HG02840 (cell line): ENCODE measurements at regions not wholly inside any gene's neighbourhood (a gene's known extent, or its start where the extent isn't known, plus 50 kb on each side); places are given as distances from the start of the nearest gene placed in this dataset.

Experiments used
- ATAC-seq: cut with Tn5 transposase; IDR thresholded peaks from one replicate; pipeline ENCODE4 v1.9.1; 2021; ENCODE audit warnings: mild to moderate bottlenecking, moderate library complexity, moderate number of reproducible peaks; ENCODE audit not compliant: unreplicated experiment, low FRiP score

DNA sequence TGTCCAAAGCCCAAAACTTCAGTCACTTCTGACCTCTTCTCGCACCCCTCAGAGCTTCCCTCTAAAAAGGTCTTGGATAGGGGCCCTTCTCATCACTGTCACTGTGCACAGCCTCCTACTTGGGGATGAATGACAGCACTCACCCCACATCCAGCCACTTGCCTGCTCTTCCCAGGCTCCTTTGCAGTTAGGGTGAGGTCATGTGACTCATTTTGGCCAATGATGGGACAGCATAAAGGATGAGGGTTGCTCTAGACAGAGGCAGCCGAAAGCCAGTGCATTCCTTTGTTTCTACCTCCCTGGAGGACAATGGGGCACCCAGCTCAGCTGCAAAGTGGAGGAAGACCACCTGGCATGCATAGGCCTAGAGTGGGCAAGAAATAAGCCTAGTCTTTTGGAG, 1413.3 kb downstream of the TBC1D22A start:
- no peak for ATAC-seq

DNA sequence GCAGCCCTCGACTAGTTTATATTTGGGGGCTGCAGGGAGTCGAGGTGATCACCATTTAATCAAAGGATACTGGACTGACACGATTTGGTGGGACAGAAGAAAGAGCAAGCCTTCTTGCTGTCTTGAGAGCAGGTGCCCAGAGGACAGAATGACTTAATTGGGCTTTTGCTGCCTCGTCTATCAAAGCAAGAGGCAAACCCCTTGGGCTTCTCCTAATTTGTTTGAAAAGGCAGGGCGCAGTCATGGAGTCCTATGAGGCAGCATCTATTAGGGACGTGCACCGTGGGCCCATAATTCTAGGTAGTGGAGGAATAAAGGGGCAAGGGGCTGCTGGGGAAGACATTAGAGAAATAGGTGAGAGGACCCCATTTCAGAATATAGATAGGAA, 1411.3 kb downstream of the TBC1D22A start:
- ATAC-seq, result no peak

DNA sequence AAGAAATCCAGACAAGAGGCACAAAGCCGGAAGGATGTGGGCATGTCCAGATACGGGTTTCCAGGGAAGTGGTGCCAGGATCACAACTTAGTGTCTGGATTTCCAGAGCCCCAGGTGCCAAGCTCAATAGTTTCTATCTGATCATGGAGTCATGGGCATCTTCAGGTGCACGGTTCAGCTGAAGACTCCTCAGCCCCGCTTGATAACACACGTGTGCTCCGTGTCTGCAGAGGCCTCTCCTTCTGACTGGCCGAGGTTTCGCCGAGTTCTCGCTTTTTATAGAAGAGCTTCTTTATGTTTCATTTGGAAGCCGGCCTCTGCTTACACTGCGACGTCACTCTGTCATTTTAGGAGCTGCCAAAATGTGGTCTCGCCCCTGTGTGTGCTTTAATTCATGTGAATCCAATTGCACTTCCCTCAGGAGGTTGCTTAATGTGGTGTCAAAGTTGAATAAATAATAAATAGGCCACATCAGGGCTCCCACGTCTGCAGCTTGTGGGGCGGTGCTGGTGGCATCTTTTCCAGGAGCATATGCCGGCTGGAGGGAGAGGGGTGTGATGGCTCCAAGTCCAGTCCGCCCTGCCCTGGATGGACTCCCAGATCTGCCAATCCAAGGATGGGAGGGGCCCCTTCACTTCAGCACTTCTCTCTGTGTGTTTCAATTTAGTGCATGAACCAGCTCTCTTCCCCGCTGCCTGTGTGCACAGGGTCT, 1410.8 kb downstream of the TBC1D22A start:
- ATAC-seq, result no peak

DNA sequence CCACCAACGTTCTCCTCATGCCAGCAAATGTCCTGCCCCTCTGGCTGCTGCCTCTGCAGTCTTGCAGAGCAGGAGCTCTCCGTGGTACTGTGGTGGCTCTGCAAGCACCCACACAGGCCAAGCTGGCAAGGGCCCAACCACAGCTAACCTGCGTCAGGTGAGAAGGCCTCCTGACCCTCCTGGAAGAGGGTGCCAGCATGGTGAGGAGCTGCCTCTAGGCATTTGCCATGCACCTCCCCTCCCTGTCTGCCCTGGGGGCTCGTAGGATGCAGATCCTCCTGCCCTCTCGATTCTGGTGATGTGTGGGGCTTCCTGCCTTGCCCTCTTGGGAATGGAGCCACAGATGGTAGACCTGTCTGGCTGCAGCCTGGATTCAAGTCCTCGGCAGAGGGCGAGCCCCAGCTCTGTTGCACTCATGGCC, 1408.8 kb downstream of the TBC1D22A start:
- ATAC-seq, result no peak

DNA sequence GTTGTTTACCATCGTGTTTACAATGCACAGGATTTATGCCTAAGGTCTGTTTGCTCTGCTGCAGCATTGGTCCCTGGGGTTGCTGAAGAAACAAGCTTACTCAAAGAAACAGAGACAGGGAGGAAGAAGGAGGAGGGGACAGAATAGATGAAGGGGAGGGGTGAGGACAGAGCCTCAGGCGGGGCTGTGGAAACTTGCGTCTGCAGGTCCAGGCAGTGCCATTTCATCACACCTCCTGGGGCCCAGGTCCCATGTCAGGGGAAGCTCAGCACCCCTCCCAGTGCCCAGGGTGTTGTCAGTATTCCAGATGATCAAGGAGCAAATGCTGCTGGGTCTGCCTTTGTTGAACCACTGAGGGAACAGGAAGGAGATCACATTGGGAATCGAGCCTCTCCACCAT, 1406.8 kb downstream of the TBC1D22A start:
- ATAC-seq, result no peak

DNA sequence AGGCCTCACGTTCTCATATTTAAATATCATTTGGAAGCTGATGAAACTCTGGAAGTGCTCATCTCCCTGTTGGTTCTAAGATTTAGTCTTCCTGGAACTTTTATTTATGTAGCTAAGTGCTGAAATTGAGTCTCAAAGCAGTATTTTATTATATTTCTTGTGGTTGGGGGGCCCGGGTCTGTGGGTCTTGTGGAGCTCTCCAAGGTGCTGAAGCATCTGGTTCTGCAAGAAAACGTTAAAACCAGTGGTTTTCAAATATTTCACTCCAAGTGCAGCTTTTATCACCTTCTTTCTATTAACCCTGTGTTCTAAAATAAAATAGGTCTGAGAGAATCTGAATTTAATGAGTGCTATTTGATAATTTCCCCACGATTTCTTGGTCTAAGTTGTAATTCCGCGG, 1404.8 kb downstream of the TBC1D22A start:
- no peak for ATAC-seq

DNA sequence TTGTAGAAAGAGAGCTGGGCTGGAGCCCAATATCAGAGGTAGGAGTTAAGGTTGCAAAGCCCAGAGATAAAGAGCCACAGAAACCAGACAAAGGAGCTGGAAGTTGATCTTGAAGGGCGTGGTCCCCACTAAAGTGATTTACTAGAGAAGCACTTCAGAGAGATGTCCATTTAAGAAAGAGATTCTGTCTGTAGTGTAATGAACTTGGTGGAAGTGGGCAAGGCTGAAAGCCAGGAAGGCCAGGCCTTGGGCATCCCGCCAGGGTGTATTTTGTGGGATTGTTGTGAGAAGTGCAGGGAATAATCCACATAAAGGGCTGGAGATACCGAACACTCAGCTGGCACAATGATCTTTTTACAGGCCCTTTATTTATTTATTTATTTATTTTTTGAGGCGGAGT, 1398.8 kb downstream of the TBC1D22A start:
- no peak for ATAC-seq

DNA sequence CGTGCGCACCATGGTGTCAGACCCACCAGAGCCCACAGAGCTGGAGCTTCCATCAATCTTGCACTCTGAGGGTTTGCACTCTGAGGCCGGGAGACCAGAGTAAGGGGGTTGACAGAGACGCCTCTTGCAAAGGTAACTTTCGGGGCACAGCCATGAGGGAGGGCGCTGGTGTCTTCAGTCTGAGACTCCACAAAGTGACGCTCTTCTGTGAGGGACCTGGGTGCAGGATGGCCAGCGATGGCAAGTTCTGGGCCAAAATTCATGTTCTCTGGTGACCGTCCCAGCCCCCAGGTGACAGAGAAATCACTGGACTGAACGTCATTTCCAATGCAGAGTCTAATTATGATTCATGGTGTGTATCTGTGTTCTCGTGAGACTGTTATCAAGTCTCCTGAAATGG, 1395.2 kb downstream of the TBC1D22A start:
- no peak for ATAC-seq

DNA sequence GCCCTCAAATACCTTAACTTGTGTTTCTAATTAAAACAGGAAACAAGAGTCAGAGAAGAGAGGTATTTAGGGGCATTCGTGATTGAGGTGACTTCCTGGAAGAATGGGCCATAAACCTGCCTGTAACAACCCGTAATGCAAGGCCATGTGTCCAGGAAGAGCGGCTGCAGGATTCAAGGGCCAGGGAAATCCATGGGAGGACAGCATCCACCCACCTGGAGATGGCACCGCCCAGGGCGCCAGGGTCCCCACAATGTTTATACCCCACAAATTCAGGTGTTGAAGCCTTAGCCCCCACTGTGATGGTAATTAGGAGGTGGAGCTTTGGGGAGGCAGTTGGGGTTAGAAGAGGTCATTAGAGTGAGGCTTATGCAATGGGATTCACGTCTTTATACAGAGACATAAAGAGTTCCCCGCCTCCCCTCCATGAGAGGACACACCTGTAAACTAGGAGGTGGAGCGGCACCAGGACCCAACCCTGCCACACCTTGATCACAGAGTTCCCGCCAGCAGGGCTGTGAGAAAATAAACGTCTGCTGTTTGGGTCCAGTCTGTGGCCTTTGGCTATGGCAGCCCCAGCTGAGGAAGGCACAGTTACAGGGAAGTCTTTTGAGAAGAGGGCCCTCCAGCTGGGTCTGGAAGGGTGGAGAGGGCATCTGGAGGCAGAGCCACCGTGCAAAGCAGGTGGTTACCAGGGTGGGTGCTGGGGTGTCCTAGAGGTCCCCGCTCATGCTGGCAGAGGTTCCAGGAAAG, 1394.3 kb downstream of the TBC1D22A start:
- no peak for ATAC-seq

DNA sequence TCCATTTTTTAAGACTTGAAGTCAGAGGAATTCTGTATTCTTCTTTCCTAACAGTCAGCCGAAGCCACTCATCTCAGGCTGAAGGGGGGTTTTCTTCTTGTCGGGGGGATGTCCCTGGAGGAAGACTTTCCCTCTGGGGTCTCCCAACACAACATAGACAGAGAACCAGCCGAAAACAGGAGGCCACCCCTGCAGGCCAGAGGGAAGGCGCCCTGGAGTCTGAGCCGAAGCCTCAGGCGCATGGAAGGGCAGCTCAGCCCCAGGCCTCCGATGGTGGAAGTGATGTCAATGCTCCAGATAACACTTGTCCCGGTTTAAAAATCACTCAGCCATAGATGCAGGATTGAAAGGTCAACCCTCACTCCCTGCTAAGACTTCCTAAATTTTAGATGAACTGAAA, 1393.0 kb downstream of the TBC1D22A start:
- ATAC-seq, result no peak

DNA sequence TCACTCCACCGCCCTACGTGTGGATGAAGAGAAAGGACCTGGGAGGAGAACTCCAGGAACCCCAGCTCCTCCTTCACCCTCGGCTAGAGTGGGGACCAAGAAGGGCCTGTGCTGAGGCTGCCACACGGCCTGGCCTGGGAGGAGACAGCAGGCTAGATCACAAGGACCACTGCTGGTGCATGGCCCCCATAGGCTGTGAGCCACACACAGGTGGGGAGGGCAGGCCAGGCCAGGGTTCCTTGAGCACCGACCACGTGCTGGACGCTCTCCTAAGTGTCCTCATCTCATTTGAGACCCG, 1392.4 kb downstream of the TBC1D22A start:
- ATAC-seq, result no peak

DNA sequence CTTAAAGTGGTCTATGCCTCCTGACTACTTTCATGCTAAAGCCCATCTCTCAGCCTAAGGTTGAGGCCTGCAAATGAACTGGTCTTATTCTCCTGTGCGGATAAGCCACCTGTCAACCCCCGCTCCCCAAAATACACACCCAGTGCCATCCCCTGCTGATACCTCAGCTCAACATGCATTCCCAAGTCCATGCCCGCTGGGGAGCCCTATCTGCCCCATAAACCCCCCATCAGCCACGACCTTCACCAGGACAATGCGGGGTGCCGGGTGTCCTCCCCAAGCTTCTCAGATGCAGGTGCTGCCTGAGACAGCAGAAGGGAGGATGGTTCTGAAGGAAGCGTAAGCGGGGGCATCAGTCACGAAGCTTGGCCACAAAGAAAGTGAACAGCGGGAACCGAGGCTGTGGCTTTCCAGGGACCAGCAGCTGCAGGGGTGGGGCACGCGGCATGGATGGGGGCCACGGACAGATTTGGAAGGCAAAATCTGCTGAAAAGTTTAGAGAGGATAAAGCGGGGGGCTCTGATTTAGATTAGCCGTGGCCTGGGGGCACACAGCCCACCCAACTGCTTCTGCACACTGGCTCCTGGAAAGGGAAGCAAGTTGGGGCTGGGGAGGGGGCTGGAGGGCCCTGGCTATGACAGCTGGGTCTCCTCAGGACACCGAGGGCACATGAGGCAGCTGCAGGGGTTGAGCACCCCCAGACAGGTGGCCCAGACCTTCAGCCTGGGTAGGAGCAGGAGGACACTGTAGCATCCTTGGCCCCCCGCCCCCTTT, 1391.9 kb downstream of the TBC1D22A start:
- no peak for ATAC-seq

DNA sequence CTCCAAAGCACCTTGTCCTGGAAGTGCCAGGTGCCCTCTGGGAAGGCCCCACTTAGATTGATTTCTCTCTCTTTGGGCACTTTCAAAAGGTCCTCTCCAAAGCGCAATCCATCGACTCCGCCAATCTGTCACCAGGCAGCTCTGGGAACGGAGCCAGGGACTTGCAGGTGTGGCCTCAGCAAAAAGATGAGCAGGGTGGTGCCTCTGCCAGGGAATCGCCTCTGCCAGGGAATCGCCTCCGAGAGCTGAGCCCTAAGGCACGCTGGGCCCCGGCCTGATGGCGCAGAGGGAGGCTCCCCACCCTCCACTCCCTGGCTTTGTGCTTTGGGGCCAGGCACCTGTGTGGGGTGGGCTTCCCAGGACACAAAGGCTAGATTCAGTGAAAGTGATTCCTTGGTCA, 1391.3 kb downstream of the TBC1D22A start:
- ATAC-seq, result no peak

DNA sequence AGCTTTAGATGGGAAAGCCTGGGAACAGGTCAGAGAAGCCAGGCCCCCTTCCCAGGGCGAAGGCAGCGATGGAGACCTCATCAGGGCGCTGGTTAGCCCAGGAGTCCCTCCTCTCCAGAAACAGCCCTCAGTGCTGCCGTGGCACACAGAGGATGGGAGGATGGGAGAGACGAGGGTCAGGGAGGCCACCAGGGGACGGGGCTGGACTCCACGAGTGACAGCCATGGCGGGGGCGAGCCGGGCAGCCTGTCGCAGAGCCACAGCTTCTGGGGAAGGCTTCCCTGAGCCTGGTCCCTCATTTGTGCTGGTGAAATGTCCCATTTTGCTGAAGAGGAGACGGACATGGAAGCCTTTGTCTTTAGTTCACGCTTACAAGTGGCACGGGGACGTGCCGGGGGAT, 1390.5 kb downstream of the TBC1D22A start:
- no peak for ATAC-seq

DNA sequence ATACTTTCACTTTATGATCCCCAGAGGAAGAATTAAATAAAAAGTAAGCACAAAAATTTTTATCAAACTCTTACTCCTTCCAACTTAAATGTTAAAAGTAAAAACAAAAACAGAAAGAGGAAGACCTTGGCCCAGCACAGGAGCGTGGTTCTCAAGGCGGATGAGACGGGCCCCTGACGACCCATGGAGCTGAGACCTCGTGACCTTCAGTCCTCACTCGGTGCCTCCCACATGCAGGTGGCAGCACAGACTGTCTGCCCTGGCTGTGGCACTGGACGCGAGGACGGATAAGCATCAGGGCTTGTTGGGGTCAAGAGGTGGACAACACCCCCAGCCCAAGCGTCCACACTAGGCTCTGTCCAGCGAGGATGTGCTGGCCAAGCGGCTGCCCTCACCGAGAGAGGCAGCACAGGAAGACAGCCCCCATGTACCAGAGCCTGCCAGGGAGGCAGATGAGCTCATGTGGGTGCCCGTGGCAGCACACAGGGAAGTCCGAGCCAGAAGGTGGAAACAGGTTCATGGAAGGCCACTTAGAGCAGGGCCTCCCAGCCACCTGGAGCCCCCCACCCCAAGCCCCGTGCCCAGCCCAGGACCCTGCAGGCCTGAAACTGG, 1389.8 kb downstream of the TBC1D22A start:
- no peak for ATAC-seq

DNA sequence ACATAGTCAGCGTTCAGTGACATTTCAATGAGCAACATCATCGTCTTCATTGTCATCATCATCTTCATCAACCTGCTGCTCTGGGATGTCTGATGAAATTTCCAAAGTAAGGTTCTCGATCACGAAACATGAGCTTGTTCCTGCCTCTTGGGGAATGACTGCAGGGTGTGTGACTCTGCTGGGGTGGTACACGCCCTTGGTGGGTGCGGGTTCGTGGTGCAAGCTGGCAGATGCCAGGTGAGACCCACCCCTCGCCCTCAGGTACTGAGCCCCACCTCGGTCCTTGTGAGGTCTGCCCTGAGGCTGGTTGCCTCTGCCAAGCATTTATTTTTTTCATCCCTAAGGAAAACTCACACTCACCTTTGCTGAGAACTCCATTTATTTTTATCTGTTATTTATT, 1389.2 kb downstream of the TBC1D22A start:
- ATAC-seq, result no peak

DNA sequence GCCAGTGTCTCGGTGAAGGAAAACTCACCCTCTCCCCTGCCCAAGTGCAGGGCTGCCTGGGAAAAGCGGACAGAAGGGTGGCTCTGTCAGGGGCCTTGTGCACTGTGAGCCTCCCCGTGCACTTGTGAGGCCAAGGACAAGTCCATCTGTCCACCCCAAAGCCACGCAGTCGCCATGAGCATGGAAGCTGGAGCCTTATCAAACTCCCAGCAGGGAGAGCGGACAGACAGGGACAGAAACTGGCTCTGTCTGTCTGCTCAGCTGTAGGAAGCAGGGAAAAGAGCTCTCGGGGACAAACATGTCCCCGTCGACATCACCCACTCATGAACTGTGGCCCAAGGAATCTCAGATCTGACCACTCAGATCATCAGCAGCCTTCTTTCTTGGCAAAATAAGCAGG, 1385.4 kb downstream of the TBC1D22A start:
- ATAC-seq, result no peak

DNA sequence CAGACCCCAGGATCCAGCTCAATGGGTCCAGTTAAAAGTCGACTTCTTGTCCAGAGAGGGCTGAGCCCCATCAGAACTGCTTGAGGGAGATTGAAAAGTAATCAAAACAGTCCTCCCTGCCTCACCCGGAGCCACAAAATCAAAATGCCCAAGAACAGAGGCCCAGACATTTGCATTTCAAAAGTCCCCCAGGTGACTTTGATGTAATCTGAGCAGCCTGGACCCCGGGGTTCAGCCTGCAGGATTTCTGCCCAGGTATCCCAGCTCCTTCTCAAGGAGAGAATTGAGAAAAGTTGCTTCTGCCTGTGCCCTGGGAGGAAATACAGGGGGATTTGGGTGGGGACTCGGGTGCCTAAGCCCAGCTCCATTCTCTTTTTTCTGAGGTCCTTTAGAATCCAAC, 1385.0 kb downstream of the TBC1D22A start:
- ATAC-seq, result no peak

DNA sequence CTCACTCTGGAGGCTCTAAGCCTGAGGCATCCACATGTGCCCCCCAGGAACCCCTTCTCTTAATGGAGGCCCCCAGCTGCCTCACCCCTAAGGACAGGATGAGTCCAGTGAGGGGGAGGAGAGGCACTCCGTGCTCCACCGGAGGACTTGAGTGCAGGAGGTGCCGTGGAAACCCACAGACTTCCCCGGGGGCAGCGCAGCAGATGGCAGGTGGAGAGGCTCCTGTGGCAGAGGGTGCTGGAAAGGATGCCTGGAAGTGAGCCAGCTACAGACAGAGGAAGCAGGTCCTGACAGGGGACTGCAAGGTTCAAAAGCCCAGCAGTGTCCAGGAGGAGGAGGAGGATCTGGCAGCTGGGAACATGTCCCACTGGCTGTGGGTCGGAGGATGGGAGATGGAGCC, 1384.0 kb downstream of the TBC1D22A start:
- no peak for ATAC-seq

DNA sequence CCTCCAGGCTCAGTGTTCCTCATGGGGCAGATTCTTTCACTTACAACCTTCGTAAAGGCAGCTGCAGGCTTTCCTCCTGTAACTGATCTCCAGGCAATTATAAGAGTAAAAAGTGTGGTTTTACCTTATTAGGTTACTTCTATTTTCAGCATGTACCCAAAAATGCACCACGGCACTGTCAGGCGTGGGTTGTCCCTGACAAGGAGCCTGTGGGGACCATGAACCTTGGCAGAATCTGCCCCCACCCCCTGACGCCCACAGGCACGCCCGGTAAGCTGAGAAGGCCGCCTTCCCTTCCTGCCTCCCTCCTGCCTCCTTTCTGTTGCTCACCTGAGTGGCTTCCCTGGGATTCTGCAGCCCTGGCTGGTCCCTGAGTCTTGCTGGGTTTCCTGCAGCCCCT, 1383.3 kb downstream of the TBC1D22A start:
- no peak for ATAC-seq

DNA sequence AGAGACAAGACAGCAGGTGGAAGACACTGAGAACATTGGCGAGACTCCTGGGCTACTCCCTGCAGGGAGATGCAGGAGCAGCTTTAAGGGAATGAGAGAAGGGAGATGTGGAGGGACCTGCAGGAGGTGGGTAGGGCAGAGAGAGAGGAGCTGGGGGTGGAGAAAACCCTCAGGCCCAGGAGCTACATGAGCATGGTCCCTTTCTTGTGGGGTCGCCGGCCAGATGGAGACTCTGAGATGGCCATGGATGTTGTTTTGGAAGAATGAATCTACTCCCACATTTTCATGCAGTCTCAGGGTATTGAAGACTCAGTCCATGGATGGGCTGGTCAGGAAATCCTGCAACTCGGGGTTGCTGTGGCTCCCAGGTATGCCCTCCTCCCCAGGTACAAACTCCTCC, 1381.9 kb downstream of the TBC1D22A start:
- no peak for ATAC-seq
